Prostate gland (tissue), 2 donors: ENCODE measurements at regions not wholly inside any gene's neighbourhood (a gene's known extent, or its start where the extent isn't known, plus 50 kb on each side); places are given as distances from the start of the nearest gene placed in this dataset.
A peak's percentile ranks its signal among the peaks of the same experiment; 100 is the strongest.

Experiments
- DNase-seq: peaks from one replicate; pipeline ENCODE4 v3.0.0-alpha.2; 2019; ENCODE audit warnings: low spot score
- H3K27ac ChIP-seq, 2 donors: fragments of 200-600 bp; sonication (generic); 2 replicates each; pipeline ENCODE4 v1.5.1; 2017 to 2019
- H3K27me3 ChIP-seq: fragments of 200-600 bp; sonication (generic); replicated peaks from 2 replicates; pipeline ENCODE4 v1.5.1; 2019; ENCODE audit not compliant: insufficient read depth
- H3K36me3 ChIP-seq, 2 donors: fragments of 200-600 bp; sonication (generic); 1 replicate in 1 of 2; 2 replicates in 1 of 2; pipeline versions ENCODE4 v1.5.1 to v1.8.1; 2017 to 2019
- H3K4me1 ChIP-seq: fragments of 200-600 bp; sonication (generic); replicated peaks from 2 replicates; pipeline ENCODE4 v1.5.1; 2019
- H3K4me3 ChIP-seq, 2 donors: fragments of 200-600 bp; sonication (generic); 2 replicates each; pipeline ENCODE4 v1.5.1; 2017 to 2019
- H3K9me3 ChIP-seq: fragments of 200-600 bp; sonication (generic); 2 replicates; pipeline ENCODE4 v1.5.1; 2017
- CTCF ChIP-seq, 4 experiments: fragments of 200-600 bp in 2 of 4; fragments of 450-650 bp in 2 of 4; sonication (generic) in 2 of 4; IDR thresholded peaks; 1 replicate in 3 of 4; 2 replicates in 1 of 4; pipeline ENCODE4 v1.5.1; 2016 to 2019; ENCODE audit warnings: antibody characterized with exemption in 4 of 4, mild to moderate bottlenecking in 2 of 4, moderate library complexity in 2 of 4
- POLR2A ChIP-seq: fragments of 450-650 bp; IDR thresholded peaks from one replicate; pipeline ENCODE4 v1.6.1; 2016; ENCODE audit warnings: antibody characterized with exemption, mild to moderate bottlenecking
- POLR2AphosphoS5 ChIP-seq: sonication (generic); formaldehyde crosslinking; IDR thresholded peaks from one replicate; pipeline ENCODE4 v1.6.1; 2017; ENCODE audit warnings: antibody characterized with exemption
- WGBS: methylation state at CpG from one replicate; pipeline ENCODE4 v1.1.5; 2018; 5-methylcytosine and 5-hydroxymethylcytosine counted together
- intact Hi-C: fragments of 100-400 bp; cut with DNase I; formaldehyde crosslinking; loops from one replicate; pipeline ENCODE4 v1.14.2; 2022

DNA sequence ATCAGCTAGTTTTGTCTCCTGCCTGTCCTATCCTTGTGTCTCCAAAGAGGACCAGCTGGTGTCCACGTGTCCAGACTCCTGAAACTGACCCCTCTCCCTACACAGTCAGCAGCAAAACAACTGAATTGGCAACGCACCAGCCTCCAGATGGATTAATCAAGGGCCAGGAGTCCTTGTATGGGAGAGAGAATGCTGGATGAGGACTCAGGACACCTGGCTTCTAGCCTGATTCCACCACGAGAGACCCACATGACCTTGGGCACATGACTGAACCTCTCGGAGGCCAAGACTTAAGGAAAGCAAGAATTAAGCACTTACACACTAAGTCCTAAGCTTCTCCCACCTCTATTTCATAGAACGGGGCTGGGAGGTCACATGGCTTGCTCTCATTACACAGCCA, 60.4 kb upstream of the CMKLR1 start:
- H3K36me3 ChIP-seq = no peaks in the 10 kb centered on the region
- no peak overlapping the region for H3K27ac ChIP-seq
- no peak overlapping the region for H3K4me3 ChIP-seq
- no peaks in the 10 kb centered on the region for H3K9me3 ChIP-seq
- intact Hi-C loops = loop anchor here (10.0 kb wide), 1 partner anchor 95 kb away; no protein-coding TSS in a partner anchor
- no peaks in the 10 kb centered on the region for H3K27me3 ChIP-seq
- 38% methylated on average over 5 of the region's 5 CpGs for WGBS
- no peak for DNase-seq
- TF ChIP-seq CTCF (IDR thresholded peaks at IDR 0.05) = no peak
- TF ChIP-seq POLR2A = no peak
- TF ChIP-seq POLR2AphosphoS5 = peak; percentile 48
- no peaks in the 10 kb centered on the region for H3K4me1 ChIP-seq

DNA sequence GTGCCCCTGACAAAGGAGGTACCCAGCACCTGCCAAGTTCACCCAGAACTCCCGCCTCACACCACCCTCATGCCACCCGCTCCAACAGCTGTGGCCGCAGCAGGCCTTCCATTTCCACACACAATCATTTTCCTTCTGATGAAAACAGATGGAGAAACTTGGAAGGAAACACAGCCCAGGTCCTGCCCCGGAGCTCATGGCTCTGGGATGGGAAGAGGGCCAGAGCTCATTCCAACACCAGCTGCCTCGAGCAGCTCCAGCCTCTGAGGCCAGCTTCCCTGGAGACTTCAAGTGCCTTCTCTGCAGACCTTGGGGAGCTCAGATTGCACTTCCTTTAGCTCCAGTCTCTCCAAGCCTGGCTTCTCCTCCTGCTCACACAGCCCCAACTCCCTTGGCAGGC, 55.1 kb upstream of the CMKLR1 start:
- H3K27ac ChIP-seq = no peak overlapping the region
- intact Hi-C loops = loop anchor here (10.0 kb wide), 1 partner anchor 89 kb away; no protein-coding TSS in a partner anchor
- TF ChIP-seq CTCF (IDR thresholded peaks at IDR 0.05) (no peak), POLR2AphosphoS5 (peak; percentile 50)
- no peaks in the 10 kb centered on the region for H3K9me3 ChIP-seq
- no peaks in the 10 kb centered on the region for H3K36me3 ChIP-seq
- no peak overlapping the region for H3K4me3 ChIP-seq
- H3K4me1 ChIP-seq = no peaks in the 10 kb centered on the region
- H3K27me3 ChIP-seq = no peaks in the 10 kb centered on the region
- DNase-seq = no peak
- 48% methylated on average over 5 of the region's 5 CpGs for WGBS

GRCh38 chr12:108392284-108392683, 53.2 kb upstream of the CMKLR1 start:
- WGBS = 83% methylated on average over 5 of the region's 5 CpGs
- DNase-seq = no peak

DNA sequence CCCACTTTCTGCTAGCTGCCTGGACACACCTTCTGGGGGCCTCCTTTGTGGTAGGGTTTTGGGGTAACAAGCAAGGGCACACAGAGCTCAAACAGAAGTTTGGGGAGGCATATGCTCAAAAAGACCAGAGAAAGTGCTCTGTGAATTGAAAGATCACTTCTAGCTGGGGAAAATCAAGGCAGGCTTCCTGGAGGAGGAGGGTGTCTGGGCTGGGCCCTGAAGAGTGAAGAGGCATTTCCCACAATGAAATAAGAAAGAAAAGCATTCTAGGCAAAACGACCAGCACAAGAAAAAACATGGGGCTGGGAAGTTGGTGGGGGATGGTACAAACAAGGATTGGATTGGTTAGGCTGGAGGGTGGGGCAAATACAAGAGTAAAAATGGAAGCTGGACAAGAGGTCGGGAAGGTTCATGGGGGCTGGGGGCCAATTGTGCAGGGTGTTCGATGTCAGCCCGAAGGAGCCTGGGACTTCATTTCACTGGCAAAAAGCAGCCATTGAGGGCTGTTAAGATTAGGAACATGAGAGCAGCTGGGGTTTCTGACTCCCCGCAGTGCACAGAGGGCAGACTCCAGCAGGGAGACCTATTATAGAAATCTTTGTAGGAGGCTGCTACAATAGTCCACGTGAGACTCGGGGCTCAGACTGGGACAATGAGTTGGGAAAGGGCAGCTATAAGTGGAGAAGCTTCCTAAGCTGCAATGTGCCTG, 51.5 kb upstream of the CMKLR1 start:
- no peak overlapping the region for H3K4me3 ChIP-seq
- DNase-seq = no peak
- intact Hi-C loops = loop anchor here (10.0 kb wide), 1 partner anchor 86 kb away; no protein-coding TSS in a partner anchor
- H3K27me3 ChIP-seq = no peaks in the 10 kb centered on the region
- no peaks in the 10 kb centered on the region for H3K4me1 ChIP-seq
- H3K36me3 ChIP-seq = no peaks in the 10 kb centered on the region
- TF ChIP-seq POLR2A (no peak), CTCF (IDR thresholded peaks at IDR 0.05) (no peak), POLR2AphosphoS5 (no peak)
- no peak overlapping the region for H3K27ac ChIP-seq
- 37% methylated on average over 7 of the region's 7 CpGs for WGBS
- no peaks in the 10 kb centered on the region for H3K9me3 ChIP-seq

More at GRCh38 chr12:108392284-108392683, 53.2 kb upstream of the CMKLR1 start:
- H3K27ac ChIP-seq = no peak overlapping the region
- no peaks in the 10 kb centered on the region for H3K27me3 ChIP-seq
- no peaks in the 10 kb centered on the region for H3K4me1 ChIP-seq
- TF ChIP-seq POLR2A (no peak), CTCF (IDR thresholded peaks at IDR 0.05) (no peak), POLR2AphosphoS5 (no peak)
- no peaks in the 10 kb centered on the region for H3K9me3 ChIP-seq
- no peak overlapping the region for H3K4me3 ChIP-seq
- no peaks in the 10 kb centered on the region for H3K36me3 ChIP-seq
- intact Hi-C loops = loop anchor here (10.0 kb wide), 1 partner anchor 87 kb away; no protein-coding TSS in a partner anchor

DNA sequence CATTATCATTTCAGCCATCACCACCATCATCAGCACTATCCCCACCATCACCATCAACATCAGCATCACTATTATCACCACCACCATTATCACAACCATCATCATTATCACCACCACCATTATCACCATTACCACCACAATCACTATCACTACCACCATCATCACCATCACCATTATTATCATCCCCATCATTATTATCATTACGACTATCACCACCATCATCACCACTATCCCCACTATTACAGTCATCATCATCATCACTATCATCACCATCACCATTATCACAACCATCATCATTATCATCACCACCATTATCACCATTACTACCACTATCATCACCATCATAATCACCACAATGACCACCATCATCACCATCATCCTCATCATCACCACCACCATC, 50.4 kb upstream of the CMKLR1 start:
- Histone ChIP-seq H3K4me1 (no peaks in the 10 kb centered on the region), H3K4me3 (no peak overlapping the region), H3K9me3 (no peaks in the 10 kb centered on the region), H3K27me3 (no peaks in the 10 kb centered on the region), H3K36me3 (no peaks in the 10 kb centered on the region), H3K27ac (no peak overlapping the region)
- no peak for DNase-seq
- intact Hi-C loops = no loop called here
- TF ChIP-seq POLR2A (no peak), CTCF (IDR thresholded peaks at IDR 0.05) (no peak), POLR2AphosphoS5 (no peak)
- WGBS = 94% methylated on average over 1 of the region's 1 CpG
